Kidney (tissue), 13 donors: ENCODE measurements at regions not wholly inside any gene's neighbourhood (a gene's known extent, or its start where the extent isn't known, plus 50 kb on each side); places are given as distances from the start of the nearest gene placed in this dataset.

Experiments
- DNase-seq, 5 donors: peaks; one replicate each; pipeline ENCODE4 v3.0.0-alpha.2; 2013 to 2020
- FAIRE-seq: peaks from 2 replicates; lab custom pipeline; 2012; peaks lifted over from hg19 to GRCh38; lab: Jason Lieb, UNC
- H3K27ac ChIP-seq, 2 donors: one replicate each; pipeline ENCODE4 v1.7.0; 2013; ENCODE audit warnings: low read depth in 2 of 2, low read length in 2 of 2, inconsistent platforms in 1 of 2
- H3K27me3 ChIP-seq: one replicate; pipeline ENCODE4 v1.7.1; 2013; ENCODE audit warnings: low read length, inconsistent platforms; ENCODE audit not compliant: control insufficient read depth, insufficient read depth
- H3K36me3 ChIP-seq, 3 donors: one replicate each; pipeline versions ENCODE4 v1.7.0 to v1.7.1; 2013; ENCODE audit warnings: low read length in 3 of 3, control low read depth in 1 of 3, inconsistent platforms in 1 of 3; ENCODE audit not compliant: insufficient read depth in 3 of 3, control insufficient read depth in 2 of 3
- H3K4me1 ChIP-seq, 3 donors: one replicate each; pipeline versions ENCODE4 v1.7.0 to v1.7.1; 2013; ENCODE audit warnings: low read length in 3 of 3, inconsistent platforms in 1 of 3, low read depth in 1 of 3; ENCODE audit not compliant: control insufficient read depth in 2 of 3, insufficient read depth in 2 of 3
- H3K4me3 ChIP-seq, 3 donors: one replicate each; pipeline versions ENCODE4 v1.7.0 to v1.8.1; 2013; ENCODE audit warnings: low read length in 3 of 3, control low read depth in 1 of 3, inconsistent platforms in 1 of 3
- H3K9ac ChIP-seq, 3 donors: one replicate each; pipeline versions ENCODE4 v1.7.0 to v1.7.1; 2013; ENCODE audit warnings: low read length in 3 of 3, control low read depth in 1 of 3, inconsistent platforms in 1 of 3
- H3K9me3 ChIP-seq, 3 donors: one replicate each; pipeline versions ENCODE4 v1.7.0 to v1.7.1; 2013; ENCODE audit warnings: low read length in 3 of 3, control low read depth in 1 of 3, inconsistent platforms in 1 of 3; ENCODE audit not compliant: control insufficient read depth in 2 of 3, insufficient read depth in 1 of 3
- CTCF ChIP-seq: IDR thresholded peaks from 3 replicates; pipeline ENCODE4 v1.5.1; 2012; ENCODE audit warnings: mild to moderate bottlenecking, moderate library complexity, borderline replicate concordance; ENCODE audit not compliant: insufficient read depth; ENCODE audit errors: extremely low read depth
- intact Hi-C: fragments of 100-400 bp; cut with DNase I; formaldehyde crosslinking; loops from one replicate; pipeline ENCODE4 v1.11.1; 2022
- donor health status: control.
- donor health status: control.
- donor health status: control.
- donor health status: control.
- donor health status: control.
- donor health status: DM: yes; HTN: yes; CAD: no.
- donor health status: Normal renal cell carcinoma (clear cell type).

GRCh38 chr13:103153466-103153865, 87.2 kb upstream of the SLC10A2 start:
- Histone ChIP-seq H3K9ac (no peak overlapping the region), H3K27ac (no peak overlapping the region), H3K9me3 (no peaks in the 10 kb centered on the region), H3K4me3 (no peak overlapping the region), H3K4me1 (no peaks in the 10 kb centered on the region), H3K27me3 (no peaks in the 10 kb centered on the region), H3K36me3 (no peaks in the 10 kb centered on the region)
- intact Hi-C loops: no loop called here
- FAIRE-seq (no peak), DNase-seq (no peak)
- no peak for TF ChIP-seq CTCF

- no peak overlapping the region for H3K9ac ChIP-seq
- no peak for DNase-seq
- no peak overlapping the region for H3K4me3 ChIP-seq
- H3K27ac ChIP-seq: no peak overlapping the region
- H3K4me1 ChIP-seq: no peaks in the 10 kb centered on the region
- no peaks in the 10 kb centered on the region for H3K36me3 ChIP-seq
- H3K27me3 ChIP-seq: no peaks in the 10 kb centered on the region
- intact Hi-C loops: no loop called here
- no peaks in the 10 kb centered on the region for H3K9me3 ChIP-seq
- no peak for FAIRE-seq
- no peak for TF ChIP-seq CTCF
Measured at GRCh38 chr13:103147961-103148360, 81.7 kb upstream of the SLC10A2 start.

GRCh38 chr13:103145442-103145841, 79.2 kb upstream of the SLC10A2 start:
- Histone ChIP-seq H3K27me3 (no peaks in the 10 kb centered on the region), H3K9ac (no peak overlapping the region), H3K4me1 (no peaks in the 10 kb centered on the region), H3K4me3 (no peak overlapping the region), H3K27ac (no peak overlapping the region), H3K9me3 (no peaks in the 10 kb centered on the region), H3K36me3 (no peaks in the 10 kb centered on the region)
- intact Hi-C loops: no loop called here
- no peak for FAIRE-seq
- no peak for DNase-seq
- TF ChIP-seq CTCF: no peak

- no peak for DNase-seq
- TF ChIP-seq CTCF: no peak
- Histone ChIP-seq H3K9me3 (no peaks in the 10 kb centered on the region), H3K36me3 (no peaks in the 10 kb centered on the region), H3K27ac (no peak overlapping the region), H3K9ac (no peak overlapping the region), H3K4me3 (no peak overlapping the region), H3K27me3 (no peaks in the 10 kb centered on the region), H3K4me1 (no peaks in the 10 kb centered on the region)
- no peak for FAIRE-seq
- intact Hi-C loops: no loop called here
Measured at GRCh38 chr13:103143432-103143831, 77.2 kb upstream of the SLC10A2 start.
